ENCODE measurements at regions not wholly inside any gene's neighbourhood (a gene's known extent, or its start where the extent isn't known, plus 50 kb on each side); places are given as distances from the start of the nearest gene placed in this dataset.

GRCh38 chr10:76675951-76676587, 961.5 kb downstream of the KCNMA1 start:
- Mint-ChIP-seq H3K36me3 (ENCODE audit: insufficient read depth in 2 of 2) (no peaks in the 10 kb centered on the region), H3K27me3 (ENCODE audit: low read depth) (no peaks in the 10 kb centered on the region), H3K4me3 (no peak overlapping the region), H3K9me3 (peaks cover 0 to 2% of the 10 kb centered on the region in 2 donors), H3K27ac (no peak overlapping the region), H3K4me1 (ENCODE audit: low read depth) (no peaks in the 10 kb centered on the region)
- DNase-seq = no peak
- no peak for ATAC-seq (replicated peaks in 1 of 2)

DNA sequence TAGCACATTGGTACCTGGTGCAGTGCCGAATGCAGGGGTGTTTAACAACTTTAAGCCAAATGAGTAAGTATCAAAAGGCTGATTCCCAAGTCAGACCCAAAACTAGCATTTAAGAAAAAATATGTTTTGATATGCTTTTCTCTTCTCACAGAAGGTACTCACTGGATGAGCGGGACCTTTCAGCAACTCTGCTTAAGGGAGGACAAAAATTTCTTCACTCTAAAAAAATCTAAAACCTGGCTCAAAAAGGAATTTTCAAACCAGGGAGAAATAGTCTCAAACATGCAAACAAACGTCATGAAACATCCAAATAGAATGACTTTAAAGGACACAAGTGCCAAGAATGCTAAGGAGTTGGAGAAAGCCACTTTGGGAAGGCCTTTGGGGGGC, 962.1 kb downstream of the KCNMA1 start:
- H3K4me3 Mint-ChIP-seq = no peak overlapping the region

GRCh38 chr10:76667408-76668370, 969.9 kb downstream of the KCNMA1 start:
- Mint-ChIP-seq H3K4me3 (no peak overlapping the region), H3K27me3 (ENCODE audit: low read depth) (no peaks in the 10 kb centered on the region), H3K27ac (no peak overlapping the region), H3K4me1 (ENCODE audit: low read depth) (no peaks in the 10 kb centered on the region), H3K9me3 (peaks cover 4 to 5% of the 10 kb centered on the region in 2 donors), H3K36me3 (ENCODE audit: insufficient read depth in 2 of 2) (no peaks in the 10 kb centered on the region)
- no peak for DNase-seq
- ATAC-seq (replicated peaks in 1 of 2) = no peak

More for the DNA sequence above, 962.1 kb downstream of the KCNMA1 start:
- DNase-seq (no peak), ATAC-seq (replicated peaks in 1 of 2) (no peak)
- H3K9me3 Mint-ChIP-seq = peaks cover 0 to 2% of the 10 kb centered on the region in 2 donors
- H3K36me3 Mint-ChIP-seq (ENCODE audit: insufficient read depth in 2 of 2) = no peaks in the 10 kb centered on the region
- H3K27me3 Mint-ChIP-seq (ENCODE audit: low read depth) = no peaks in the 10 kb centered on the region
- no peak overlapping the region for H3K27ac Mint-ChIP-seq
- H3K4me1 Mint-ChIP-seq (ENCODE audit: low read depth) = no peaks in the 10 kb centered on the region

- Mint-ChIP-seq H3K4me3 (no peak overlapping the region), H3K27me3 (ENCODE audit: low read depth) (no peaks in the 10 kb centered on the region), H3K9me3 (peaks cover 4 to 5% of the 10 kb centered on the region in 2 donors), H3K36me3 (ENCODE audit: insufficient read depth in 2 of 2) (no peaks in the 10 kb centered on the region), H3K27ac (no peak overlapping the region), H3K4me1 (ENCODE audit: low read depth) (no peaks in the 10 kb centered on the region)
- no peak for ATAC-seq (replicated peaks in 1 of 2)
- no peak for DNase-seq
Measured at GRCh38 chr10:76666891-76667290, 970.7 kb downstream of the KCNMA1 start.

DNA sequence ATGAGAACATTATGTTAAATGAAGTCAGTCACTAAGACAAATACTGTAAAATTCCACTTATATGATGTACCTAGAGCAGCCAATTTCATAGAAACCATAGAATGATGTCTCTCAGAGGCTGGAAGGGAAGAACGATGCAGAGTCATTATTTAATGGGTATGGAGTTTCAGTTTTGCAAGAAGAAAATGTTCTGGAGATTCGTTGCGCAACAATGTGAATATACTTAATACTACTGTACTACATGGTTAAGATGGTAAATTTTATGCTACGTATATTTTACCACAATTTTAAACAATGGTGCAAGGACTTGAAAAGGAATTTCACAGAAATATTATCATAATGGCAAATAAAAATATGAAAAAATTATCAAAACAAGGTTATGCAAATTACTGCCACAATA, 972.6 kb downstream of the KCNMA1 start:
- H3K9me3 Mint-ChIP-seq = peaks cover 2 to 5% of the 10 kb centered on the region in 2 donors

DNA sequence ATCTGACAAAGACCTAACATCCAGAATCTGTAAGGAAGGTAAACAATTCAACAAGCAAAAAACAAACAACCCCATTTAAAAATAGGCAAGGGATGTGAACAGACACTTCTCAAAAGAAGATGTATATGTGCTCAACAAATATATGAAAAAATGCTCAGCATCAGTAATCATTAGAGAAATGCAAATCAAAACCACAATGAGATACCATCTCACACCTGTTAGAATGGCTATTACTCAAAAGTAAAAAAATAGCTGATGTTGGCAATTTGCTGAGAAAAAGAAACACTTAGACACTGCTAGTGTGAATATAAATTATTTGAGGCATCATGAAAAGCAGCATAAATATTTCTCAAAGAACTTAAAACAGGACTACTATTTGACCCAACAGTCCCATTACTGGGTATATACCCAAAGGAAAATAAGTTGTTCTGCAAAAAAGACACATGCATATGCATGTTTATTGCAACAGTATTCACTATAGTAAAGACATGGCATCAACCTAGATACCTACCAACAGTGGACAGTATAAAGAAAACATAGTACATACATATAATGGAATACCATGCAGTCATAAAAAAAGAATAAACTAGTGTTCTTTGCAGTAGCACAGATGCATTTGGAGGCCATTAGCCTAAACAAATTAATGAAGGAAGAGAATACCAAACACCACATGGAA, 980.1 kb downstream of the KCNMA1 start:
- H3K36me3 Mint-ChIP-seq (ENCODE audit: insufficient read depth in 2 of 2) = peaks cover 1 to 6% of the 10 kb centered on the region in 2 donors
- no peak overlapping the region for H3K27ac Mint-ChIP-seq
- no peaks in the 10 kb centered on the region for H3K27me3 Mint-ChIP-seq (ENCODE audit: low read depth)
- DNase-seq (no peak), ATAC-seq (replicated peaks in 1 of 2) (no peak)
- H3K4me1 Mint-ChIP-seq (ENCODE audit: low read depth) = no peaks in the 10 kb centered on the region
- no peak overlapping the region for H3K4me3 Mint-ChIP-seq
- peaks cover 0 to 3% of the 10 kb centered on the region in 2 donors for H3K9me3 Mint-ChIP-seq

More for the DNA sequence above, 972.6 kb downstream of the KCNMA1 start:
- Mint-ChIP-seq H3K27ac (no peak overlapping the region), H3K4me1 (ENCODE audit: low read depth) (no peaks in the 10 kb centered on the region), H3K4me3 (no peak overlapping the region), H3K36me3 (ENCODE audit: insufficient read depth in 2 of 2) (peaks cover 0 to 3% of the 10 kb centered on the region in 2 donors), H3K27me3 (ENCODE audit: low read depth) (no peaks in the 10 kb centered on the region)
- no peak for ATAC-seq (replicated peaks in 1 of 2)
- DNase-seq = no peak

GRCh38 chr10:76651154-76651553, 986.5 kb downstream of the KCNMA1 start:
- peaks cover 0 to 3% of the 10 kb centered on the region in 2 donors for H3K9me3 Mint-ChIP-seq

DNA sequence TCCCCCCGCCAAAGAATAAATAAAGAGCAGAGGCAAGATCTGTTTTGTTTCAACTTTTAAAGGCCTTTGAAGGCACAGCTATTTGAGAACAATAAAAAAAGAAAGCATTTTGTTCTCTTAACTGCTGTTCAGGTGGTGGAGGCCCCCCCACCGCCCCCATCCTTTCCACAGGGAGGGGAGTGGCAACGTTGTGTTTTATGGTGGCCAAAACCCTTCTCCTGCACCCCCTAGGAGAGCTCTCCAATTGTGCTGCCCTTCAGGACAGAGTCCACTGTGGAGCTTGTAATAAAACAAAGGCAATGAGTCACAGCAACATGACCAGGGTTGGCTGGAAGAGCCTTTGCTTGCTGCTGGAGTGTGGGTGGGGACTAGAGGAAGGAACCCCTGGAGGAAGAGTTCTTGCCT, 987.9 kb downstream of the KCNMA1 start:
- no peaks in the 10 kb centered on the region for H3K4me1 Mint-ChIP-seq (ENCODE audit: low read depth)
- H3K4me3 Mint-ChIP-seq = no peak overlapping the region
- no peaks in the 10 kb centered on the region for H3K9me3 Mint-ChIP-seq
- H3K27ac Mint-ChIP-seq = no peak overlapping the region
- H3K27me3 Mint-ChIP-seq (ENCODE audit: low read depth) = no peaks in the 10 kb centered on the region
- ATAC-seq (replicated peaks in 1 of 2) (no peak), DNase-seq (no peak)
- H3K36me3 Mint-ChIP-seq (ENCODE audit: insufficient read depth in 2 of 2) = peaks cover 1 to 3% of the 10 kb centered on the region in 2 donors

More at GRCh38 chr10:76651154-76651553, 986.5 kb downstream of the KCNMA1 start:
- Mint-ChIP-seq H3K4me3 (no peak overlapping the region), H3K27me3 (ENCODE audit: low read depth) (no peaks in the 10 kb centered on the region), H3K4me1 (ENCODE audit: low read depth) (no peaks in the 10 kb centered on the region), H3K36me3 (ENCODE audit: insufficient read depth in 2 of 2) (peaks cover 1 to 3% of the 10 kb centered on the region in 2 donors), H3K27ac (no peak overlapping the region)
- DNase-seq (no peak), ATAC-seq (replicated peaks in 1 of 2) (no peak)

DNA sequence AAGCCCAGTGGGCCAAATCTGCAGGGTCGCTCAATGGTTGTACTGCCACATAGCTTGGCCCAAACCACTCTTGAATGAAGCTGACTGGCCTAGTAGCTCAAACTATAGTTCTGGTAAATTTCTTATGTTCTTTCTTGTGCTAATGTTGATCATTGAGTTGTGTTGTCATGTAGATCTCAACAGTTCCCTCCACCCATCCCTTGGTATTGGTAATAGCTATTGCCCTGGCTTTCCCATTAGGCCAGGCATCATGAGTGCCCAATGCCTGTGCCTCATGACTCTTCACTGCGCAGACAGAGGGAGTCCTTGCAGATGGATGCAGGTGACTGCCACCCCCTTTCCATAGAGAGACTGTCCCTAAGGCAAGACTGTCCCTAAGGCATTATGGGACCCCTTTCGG, 988.4 kb downstream of the KCNMA1 start:
- ATAC-seq (replicated peaks in 1 of 2) (no peak), DNase-seq (no peak)
- no peaks in the 10 kb centered on the region for H3K4me1 Mint-ChIP-seq (ENCODE audit: low read depth)
- no peak overlapping the region for H3K27ac Mint-ChIP-seq
- H3K4me3 Mint-ChIP-seq = no peak overlapping the region
- H3K9me3 Mint-ChIP-seq = no peaks in the 10 kb centered on the region
- H3K36me3 Mint-ChIP-seq (ENCODE audit: insufficient read depth in 2 of 2) = peaks cover 1 to 3% of the 10 kb centered on the region in 2 donors
- H3K27me3 Mint-ChIP-seq (ENCODE audit: low read depth) = no peaks in the 10 kb centered on the region

GRCh38 chr10:76647301-76647700, 990.3 kb downstream of the KCNMA1 start:
- Mint-ChIP-seq H3K27ac (no peak overlapping the region), H3K9me3 (no peaks in the 10 kb centered on the region), H3K27me3 (ENCODE audit: low read depth) (no peaks in the 10 kb centered on the region), H3K36me3 (ENCODE audit: insufficient read depth in 2 of 2) (no peaks in the 10 kb centered on the region), H3K4me3 (no peak overlapping the region), H3K4me1 (ENCODE audit: low read depth) (no peaks in the 10 kb centered on the region)
- ATAC-seq (replicated peaks in 1 of 2) (no peak), DNase-seq (no peak)

GRCh38 chr10:76645341-76645740, 992.3 kb downstream of the KCNMA1 start:
- H3K27me3 Mint-ChIP-seq (ENCODE audit: low read depth) = no peaks in the 10 kb centered on the region
- DNase-seq (no peak), ATAC-seq (replicated peaks in 1 of 2) (no peak)
- no peaks in the 10 kb centered on the region for H3K4me1 Mint-ChIP-seq (ENCODE audit: low read depth)
- no peaks in the 10 kb centered on the region for H3K9me3 Mint-ChIP-seq
- no peak overlapping the region for H3K4me3 Mint-ChIP-seq
- H3K27ac Mint-ChIP-seq = no peak overlapping the region
- H3K36me3 Mint-ChIP-seq (ENCODE audit: insufficient read depth in 2 of 2) = no peaks in the 10 kb centered on the region

DNA sequence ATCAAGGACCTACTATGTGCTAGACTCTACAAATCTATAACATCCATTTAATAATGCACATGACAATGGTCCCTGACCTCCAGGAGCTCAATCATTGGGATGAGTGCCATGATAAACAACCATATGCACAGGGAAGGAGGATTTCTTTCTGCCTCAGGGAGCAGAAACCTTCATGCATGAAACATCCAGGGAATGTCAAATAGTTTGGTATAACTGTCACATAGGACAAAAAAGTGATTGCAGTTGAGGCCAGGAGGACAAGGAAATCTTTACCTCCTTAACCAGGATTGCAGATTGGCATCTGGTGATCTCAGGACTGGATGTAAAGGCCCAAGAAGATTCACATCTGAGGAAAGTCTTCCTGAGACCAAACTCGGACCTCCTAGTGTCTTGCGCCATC, 993.1 kb downstream of the KCNMA1 start:
- Mint-ChIP-seq H3K4me1 (ENCODE audit: low read depth) (no peaks in the 10 kb centered on the region), H3K27me3 (ENCODE audit: low read depth) (no peaks in the 10 kb centered on the region), H3K36me3 (ENCODE audit: insufficient read depth in 2 of 2) (no peaks in the 10 kb centered on the region), H3K27ac (no peak overlapping the region), H3K4me3 (no peak overlapping the region), H3K9me3 (no peaks in the 10 kb centered on the region)
- DNase-seq = no peak
- no peak for ATAC-seq (replicated peaks in 1 of 2)

- Mint-ChIP-seq H3K27me3 (ENCODE audit: low read depth) (no peaks in the 10 kb centered on the region), H3K9me3 (no peaks in the 10 kb centered on the region), H3K36me3 (ENCODE audit: insufficient read depth in 2 of 2) (no peaks in the 10 kb centered on the region), H3K4me1 (ENCODE audit: low read depth) (no peaks in the 10 kb centered on the region), H3K4me3 (no peak overlapping the region), H3K27ac (no peak overlapping the region)
- ATAC-seq (replicated peaks in 1 of 2) (no peak), DNase-seq (no peak)
Measured at GRCh38 chr10:76643511-76643911, 994.1 kb downstream of the KCNMA1 start.
